Panc1 (cell line): ENCODE measurements at regions not wholly inside any gene's neighbourhood (a gene's known extent, or its start where the extent isn't known, plus 50 kb on each side); places are given as distances from the start of the nearest gene placed in this dataset.

Source experiments
- ATAC-seq: fragments of 200-7000 bp; cut with Tn5 transposase; 2 replicates; pipeline ENCODE4 v1.9.1; 2020; ENCODE audit warnings: mild to moderate bottlenecking, moderate library complexity
- BruUV-seq: library from RNA; stranded (reverse); fragments of 400-500 nt; replicated peaks from 2 replicates; lab custom pipeline; 2021; lab: Mats Ljungman, UMichigan
- CTCF ChIA-PET: fragments of 300-600 bp; sonication (Branson Sonifier 250); formaldehyde crosslinking; loops from one replicate; lab custom pipeline; 2022; ENCODE audit warnings: antibody characterized with exemption; lab: Charles Lee
- POLR2A ChIA-PET: fragments of 300-600 bp; sonication (Branson Sonifier 250); formaldehyde crosslinking; loops from one replicate; lab custom pipeline; 2022; ENCODE audit warnings: antibody characterized with exemption; lab: Charles Lee
- DNase-seq: peaks from one replicate; pipeline ENCODE4 v3.0.0-alpha.2; 2010; ENCODE audit warnings: low read depth, low spot score
- H3K27ac ChIP-seq: 2 replicates; pipeline ENCODE4 v1.5.1; 2011; ENCODE audit warnings: mild to moderate bottlenecking, low read length, inconsistent platforms
- H3K27me3 ChIP-seq: fragments of 200-500 bp; sonication (Bioruptor generic); 2 replicates; pipeline ENCODE4 v1.6.0; 2014; ENCODE audit warnings: low read length, inconsistent platforms; ENCODE audit not compliant: control insufficient read depth, insufficient read depth
- H3K36me3 ChIP-seq: fragments of 200-500 bp; sonication (Bioruptor generic); 2 replicates; pipeline ENCODE4 v1.5.1; 2014; ENCODE audit warnings: inconsistent platforms, mild to moderate bottlenecking, low read length, moderate library complexity; ENCODE audit not compliant: control insufficient read depth, insufficient read depth
- H3K4me1 ChIP-seq: 2 replicates; pipeline ENCODE4 v1.5.1; 2011; ENCODE audit warnings: inconsistent platforms, mild to moderate bottlenecking, low read length, moderate library complexity; ENCODE audit not compliant: control insufficient read depth, insufficient read depth
- H3K4me3 ChIP-seq, 2 experiments: 2 replicates each; pipeline ENCODE4 v1.5.1; 2011 to 2012; ENCODE audit warnings: low read depth in 2 of 2, low read length in 2 of 2, mild to moderate bottlenecking in 2 of 2, inconsistent platforms in 1 of 2, moderate library complexity in 1 of 2
- H3K9me3 ChIP-seq: fragments of 200-500 bp; sonication (Bioruptor generic); 2 replicates; pipeline ENCODE4 v1.5.1; 2014; ENCODE audit warnings: low read depth, mild to moderate bottlenecking, inconsistent platforms, low read length, moderate library complexity; ENCODE audit not compliant: control insufficient read depth, insufficient read depth
- POLR2AphosphoS5 ChIP-seq: IDR thresholded peaks from 2 replicates; pipeline ENCODE4 v1.6.1; 2012; ENCODE audit warnings: mild to moderate bottlenecking, low read depth, low read length, moderate library complexity
- REST ChIP-seq, 2 experiments: IDR thresholded peaks; 2 replicates each; pipeline ENCODE4 v1.6.1; 2011 to 2012; ENCODE audit warnings: low read depth in 2 of 2, control low read depth in 1 of 2, low read length in 1 of 2, mild to moderate bottlenecking in 1 of 2, moderate library complexity in 1 of 2; ENCODE audit not compliant: insufficient read depth in 1 of 2
- SIN3A ChIP-seq: IDR thresholded peaks from 2 replicates; pipeline ENCODE4 v1.6.1; 2012; ENCODE audit warnings: low read depth, mild to moderate bottlenecking, low read length, moderate library complexity, borderline replicate concordance; ENCODE audit not compliant: insufficient read depth
- TCF7L2 ChIP-seq: IDR thresholded peaks from 2 replicates; pipeline ENCODE4 v1.6.1; 2011; ENCODE audit warnings: mild to moderate bottlenecking, low read depth, low read length, inconsistent platforms
- in situ Hi-C: cut with HindIII; loops from 2 replicates; pipeline ENCODE4 v1.10.0; 2016; ENCODE audit warnings: low sequenced_read_pairs, low pct_unique_long_range_greater_than_20kb
- intact Hi-C: fragments of 100-400 bp; cut with micrococcal nuclease; formaldehyde crosslinking; loops from one replicate; pipeline ENCODE4 v1.10.0; 2022; ENCODE audit not compliant: unreplicated experiment
- TF ChIP-seq, protein P1 (sequence below): fragments of 450-650 bp; IDR thresholded peaks from 2 replicates; pipeline ENCODE4 v1.5.1; 2017; ENCODE audit warnings: mild to moderate bottlenecking

GRCh38 chr10:44702531-44702930 lies 208.6 kb upstream of the TMEM72 start:
- intact Hi-C loops = no loop called here
- ChIA-PET POLR2A (no interaction called here), CTCF (no interaction called here)

DNA sequence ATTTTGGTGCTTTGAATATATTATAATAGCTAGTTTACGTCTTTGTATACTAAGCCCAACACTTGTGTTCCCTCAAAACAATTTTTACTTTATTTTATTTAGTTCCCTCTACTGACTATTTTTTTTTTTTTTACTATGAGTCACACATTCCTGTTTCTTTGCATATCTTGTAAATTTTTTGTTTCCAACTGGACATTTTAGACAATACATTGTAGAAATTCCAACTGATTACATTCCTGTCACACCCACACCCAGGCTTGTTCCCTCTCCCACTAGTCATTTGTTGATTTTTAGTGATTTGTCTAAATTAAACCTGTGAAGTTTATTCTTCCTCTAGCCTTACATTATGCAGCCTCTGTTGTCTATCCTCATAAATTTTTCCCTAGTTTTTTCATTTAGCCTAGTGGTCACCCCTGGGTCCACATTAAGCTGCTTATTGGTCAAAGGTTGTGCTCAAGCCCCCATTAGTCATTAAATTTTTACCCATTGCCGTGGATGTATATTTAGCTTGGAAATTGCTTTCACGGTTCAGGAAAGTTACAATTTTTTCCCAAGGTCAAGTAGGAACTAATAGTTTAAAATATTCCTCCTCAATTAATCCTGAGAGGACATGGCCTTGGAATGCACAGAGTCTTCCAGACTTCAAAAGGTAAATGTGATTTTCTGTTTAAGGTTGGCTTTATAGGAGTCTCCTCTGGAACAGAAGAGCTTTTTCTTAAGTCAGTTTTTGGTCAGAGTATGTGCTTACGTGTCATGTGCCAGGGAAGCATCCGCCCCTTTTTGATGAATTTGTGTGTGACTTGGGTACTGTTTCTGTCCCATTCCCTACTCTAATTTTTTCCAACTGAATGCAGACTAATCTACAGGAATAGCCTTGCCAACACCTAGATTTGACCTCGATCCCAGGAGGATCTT lies 207.6 kb upstream of the TMEM72 start:
- no peak for DNase-seq
- TF ChIP-seq TCF7L2 = no peak
- no peak for TF ChIP-seq REST (IDR thresholded peaks at IDR 0.05; ENCODE audit: insufficient read depth in 1 of 2, low read depth in 2 of 2, low read length in 1 of 2)
- TF ChIP-seq, protein P1, sequence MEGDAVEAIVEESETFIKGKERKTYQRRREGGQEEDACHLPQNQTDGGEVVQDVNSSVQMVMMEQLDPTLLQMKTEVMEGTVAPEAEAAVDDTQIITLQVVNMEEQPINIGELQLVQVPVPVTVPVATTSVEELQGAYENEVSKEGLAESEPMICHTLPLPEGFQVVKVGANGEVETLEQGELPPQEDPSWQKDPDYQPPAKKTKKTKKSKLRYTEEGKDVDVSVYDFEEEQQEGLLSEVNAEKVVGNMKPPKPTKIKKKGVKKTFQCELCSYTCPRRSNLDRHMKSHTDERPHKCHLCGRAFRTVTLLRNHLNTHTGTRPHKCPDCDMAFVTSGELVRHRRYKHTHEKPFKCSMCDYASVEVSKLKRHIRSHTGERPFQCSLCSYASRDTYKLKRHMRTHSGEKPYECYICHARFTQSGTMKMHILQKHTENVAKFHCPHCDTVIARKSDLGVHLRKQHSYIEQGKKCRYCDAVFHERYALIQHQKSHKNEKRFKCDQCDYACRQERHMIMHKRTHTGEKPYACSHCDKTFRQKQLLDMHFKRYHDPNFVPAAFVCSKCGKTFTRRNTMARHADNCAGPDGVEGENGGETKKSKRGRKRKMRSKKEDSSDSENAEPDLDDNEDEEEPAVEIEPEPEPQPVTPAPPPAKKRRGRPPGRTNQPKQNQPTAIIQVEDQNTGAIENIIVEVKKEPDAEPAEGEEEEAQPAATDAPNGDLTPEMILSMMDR = no peak
- TF ChIP-seq POLR2AphosphoS5 = no peak
- no peak for TF ChIP-seq SIN3A
- no peak for ATAC-seq
- POLR2A ChIA-PET = no interaction called here
- no peaks in the 10 kb centered on the region for H3K4me1 ChIP-seq
- intact Hi-C loops (no loop called here), in situ Hi-C loops (no loop called here)
- H3K36me3 ChIP-seq = no peaks in the 10 kb centered on the region
- no peak overlapping the region for H3K27ac ChIP-seq
- no peaks in the 10 kb centered on the region for H3K27me3 ChIP-seq
- no peak overlapping the region for H3K4me3 ChIP-seq
- CTCF ChIA-PET = no interaction called here
- H3K9me3 ChIP-seq = peaks cover 20% of the 10 kb centered on the region; the same call in 1 of the 2 replicates
- BruUV-seq = no TSS peak

More at GRCh38 chr10:44702531-44702930, 208.6 kb upstream of the TMEM72 start:
- H3K4me3 ChIP-seq = no peak overlapping the region
- H3K4me1 ChIP-seq = no peaks in the 10 kb centered on the region
- peaks cover 20% of the 10 kb centered on the region; the same call in 1 of the 2 replicates for H3K9me3 ChIP-seq
- no peak for TF ChIP-seq POLR2AphosphoS5
- no peak for TF ChIP-seq REST (IDR thresholded peaks at IDR 0.05; ENCODE audit: insufficient read depth in 1 of 2, low read depth in 2 of 2, low read length in 1 of 2)
- TF ChIP-seq SIN3A = no peak
- in situ Hi-C loops = no loop called here
- BruUV-seq = no TSS peak
- H3K27me3 ChIP-seq = no peaks in the 10 kb centered on the region
- H3K27ac ChIP-seq = no peak overlapping the region
- no peak for ATAC-seq
- no peak for DNase-seq
- H3K36me3 ChIP-seq = no peaks in the 10 kb centered on the region
